AG09309 (cell line): ENCODE measurements at regions not wholly inside any gene's neighbourhood (a gene's known extent, or its start where the extent isn't known, plus 50 kb on each side); places are given as distances from the start of the nearest gene placed in this dataset.

Experiments
- DNase-seq: peaks from one replicate; pipeline ENCODE4 v3.0.0-alpha.2; 2010; ENCODE audit warnings: low read depth
- H3K4me3 ChIP-seq: 2 replicates; pipeline ENCODE4 v1.5.1; 2011; ENCODE audit warnings: mild to moderate bottlenecking, low read depth, low read length, moderate library complexity; ENCODE audit not compliant: control insufficient read depth
- CTCF ChIP-seq: IDR thresholded peaks from 2 replicates; pipeline ENCODE4 v1.5.1; 2011; ENCODE audit warnings: mild to moderate bottlenecking, low read depth, low read length, inconsistent platforms; ENCODE audit not compliant: insufficient read depth, control insufficient read depth; ENCODE audit errors: missing control alignments

GRCh38 chr13:59250336-59251189 is 913.2 kb downstream of the DIAPH3 start:
- no peak overlapping the region for H3K4me3 ChIP-seq
- no peak for DNase-seq
- TF ChIP-seq CTCF: no peak

- H3K4me3 ChIP-seq: no peak overlapping the region
- DNase-seq: no peak
- TF ChIP-seq CTCF: no peak
These were observed 904.3 kb downstream of the DIAPH3 start for GRCh38 chr13:59259165-59260000.

DNA sequence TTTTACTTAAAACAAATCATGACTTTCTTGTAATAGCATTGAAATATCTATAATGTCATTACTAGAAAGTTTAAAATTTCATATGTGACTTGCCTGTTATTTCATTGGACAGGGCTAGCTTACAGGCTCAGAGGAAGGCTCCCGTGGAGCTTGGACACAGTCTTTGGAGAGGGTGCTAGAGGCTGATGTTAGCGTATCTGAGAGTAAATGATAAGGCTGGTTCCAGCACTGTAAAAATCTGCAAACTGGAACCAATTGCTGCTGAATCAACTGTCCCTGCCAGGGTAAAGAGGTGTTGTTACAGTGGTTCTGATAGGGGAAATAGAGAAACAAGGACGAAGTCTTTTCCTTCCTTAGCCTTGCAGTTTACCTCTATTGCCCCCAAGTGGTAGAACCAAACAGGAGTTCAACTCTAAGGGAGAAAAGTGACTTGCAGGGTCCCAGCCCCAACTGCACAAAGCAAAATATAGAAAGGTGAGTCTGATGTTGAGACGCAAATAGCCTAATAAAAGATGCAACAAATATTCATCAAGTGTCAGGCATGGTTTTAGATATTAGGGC is 901.7 kb downstream of the DIAPH3 start:
- no peak for DNase-seq
- H3K4me3 ChIP-seq: no peak overlapping the region
- no peak for TF ChIP-seq CTCF

GRCh38 chr13:59263531-59263930 is 900.2 kb downstream of the DIAPH3 start:
- no peak for DNase-seq
- no peak for TF ChIP-seq CTCF
- no peak overlapping the region for H3K4me3 ChIP-seq

DNA sequence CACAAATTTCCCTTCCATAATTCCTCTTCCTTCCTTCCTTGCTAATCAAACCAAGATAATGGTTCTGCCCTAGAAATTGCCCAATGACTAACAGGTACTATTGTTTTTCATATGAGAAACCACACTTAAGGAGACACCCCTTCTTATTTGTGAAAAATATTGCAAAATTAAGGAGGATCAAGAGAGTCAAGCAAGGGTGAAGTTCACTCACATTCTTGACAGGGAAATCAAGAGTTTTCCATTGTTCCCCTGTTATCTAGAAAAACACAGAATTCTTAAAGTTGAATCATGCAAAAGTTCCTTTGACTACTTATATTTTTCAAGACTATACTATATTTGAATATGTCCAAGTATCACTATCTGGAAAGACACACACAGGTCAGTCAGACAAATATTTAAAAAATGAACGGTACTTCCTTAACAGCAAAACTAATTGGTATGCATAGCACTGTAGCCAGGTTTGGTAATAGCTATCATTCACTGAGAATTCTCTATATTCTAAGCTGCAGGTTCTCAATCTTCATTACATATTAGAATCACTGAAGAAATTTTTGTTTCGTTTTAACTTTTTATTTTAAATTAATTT is 897.2 kb downstream of the DIAPH3 start:
- no peak overlapping the region for H3K4me3 ChIP-seq
- no peak for TF ChIP-seq CTCF
- no peak for DNase-seq

- TF ChIP-seq CTCF: no peak
- H3K4me3 ChIP-seq: no peak overlapping the region
- no peak for DNase-seq
These were observed 894.3 kb downstream of the DIAPH3 start for GRCh38 chr13:59269476-59269875.
